Activated CD4-positive, alpha-beta T cell treated with anti-CD3 and anti-CD28 coated beads, Interleukin-2, amount 50 U/mL, for 24 hours (primary cell): ENCODE measurements at regions not wholly inside any gene's neighbourhood (a gene's known extent, or its start where the extent isn't known, plus 50 kb on each side); places are given as distances from the start of the nearest gene placed in this dataset.
"Not testable (repeated sequence)": the region's sequence is repeated elsewhere in the genome, so short reads cannot be mapped to it uniquely, and the experiment has no call there.

Experiments used
- DNase-seq, 2 donors: peaks; one replicate each; pipeline ENCODE4 v3.0.0-alpha.2; 2020; ENCODE audit warnings: low read depth in 1 of 2, low spot score in 1 of 2

- no peak for DNase-seq
Measured at GRCh38 chr21:35509001-35509704, 460.1 kb upstream of the RUNX1 start.

- DNase-seq, result no peak
Measured at GRCh38 chr21:35508139-35508888, 459.2 kb upstream of the RUNX1 start.

DNA sequence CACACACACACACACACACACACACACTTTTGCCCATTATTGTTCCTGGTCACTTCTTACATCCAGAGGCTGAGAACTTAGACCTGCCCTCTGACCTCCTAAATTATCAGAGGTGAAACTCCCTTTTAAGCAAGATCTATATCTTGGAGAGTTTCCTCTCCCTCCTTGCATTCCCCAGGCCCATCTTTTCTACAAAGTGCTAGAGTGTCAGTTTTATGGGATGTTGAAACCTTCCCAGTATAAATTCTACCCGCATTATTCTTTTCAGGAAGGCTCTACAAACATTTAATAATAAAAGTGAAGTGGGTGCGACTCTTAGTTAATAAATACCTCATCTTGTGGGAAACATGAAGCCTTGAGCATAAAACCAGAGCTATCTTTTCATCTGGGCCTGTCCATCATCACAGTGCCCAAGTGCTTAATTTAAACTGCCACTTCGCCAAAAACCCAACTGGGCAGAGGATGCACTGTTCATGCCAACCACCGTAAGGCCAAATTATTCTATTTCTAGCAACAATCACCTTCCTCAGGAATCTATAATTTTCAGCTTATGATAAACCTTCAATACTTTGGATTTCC, 458.2 kb upstream of the RUNX1 start:
- DNase-seq, result no peak

- no peak for DNase-seq
Measured at GRCh38 chr21:35506771-35507170, 457.7 kb upstream of the RUNX1 start.

GRCh38 chr21:35506352-35506751, 457.2 kb upstream of the RUNX1 start:
- DNase-seq, result no peak

GRCh38 chr21:35504951-35505466, 455.9 kb upstream of the RUNX1 start:
- DNase-seq, result no peak

DNA sequence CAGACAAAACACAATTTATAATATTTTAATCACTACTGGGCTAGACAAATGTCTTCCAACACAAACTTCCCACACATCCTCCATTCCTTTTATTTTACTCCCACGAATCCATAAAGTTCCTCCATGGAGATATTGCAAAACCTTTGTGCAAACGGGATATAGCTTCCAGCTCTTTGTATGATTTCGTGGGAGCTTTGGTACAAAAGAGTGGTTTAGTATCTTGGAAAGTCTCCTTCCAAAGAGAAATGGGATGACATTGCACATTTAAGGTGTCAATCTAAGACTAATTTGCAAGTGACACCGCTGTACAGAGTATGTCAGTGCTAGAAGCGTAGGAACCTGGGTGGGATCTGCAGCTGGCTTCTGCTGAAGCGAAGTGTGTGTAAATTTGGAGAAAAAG, 455.2 kb upstream of the RUNX1 start:
- no peak for DNase-seq

- DNase-seq, result no peak
Measured at GRCh38 chr21:35503671-35504070, 454.6 kb upstream of the RUNX1 start.

DNA sequence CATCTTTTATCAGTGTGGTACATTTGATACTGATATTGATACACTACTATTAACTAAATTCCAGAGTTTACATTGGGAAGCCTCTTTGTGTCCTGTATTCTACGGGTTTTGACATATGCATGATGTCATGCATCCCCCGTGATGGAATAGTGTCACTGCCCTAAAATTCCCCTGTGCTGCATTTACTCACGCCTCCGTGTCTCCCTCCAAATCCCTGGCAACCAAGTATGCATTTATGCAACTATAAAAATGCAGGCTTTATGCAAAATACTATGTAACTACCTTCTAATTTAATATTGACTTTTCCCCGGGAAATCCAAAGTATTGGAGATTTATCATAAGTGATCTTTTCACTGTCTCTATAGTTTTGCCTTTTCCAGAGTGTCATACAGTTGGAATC, 453.7 kb upstream of the RUNX1 start:
- no peak for DNase-seq

GRCh38 chr21:35497522-35497921, 448.4 kb upstream of the RUNX1 start:
- DNase-seq, result not testable (repeated sequence)

GRCh38 chr21:35491920-35492678, 443.0 kb upstream of the RUNX1 start:
- DNase-seq, result no peak

DNA sequence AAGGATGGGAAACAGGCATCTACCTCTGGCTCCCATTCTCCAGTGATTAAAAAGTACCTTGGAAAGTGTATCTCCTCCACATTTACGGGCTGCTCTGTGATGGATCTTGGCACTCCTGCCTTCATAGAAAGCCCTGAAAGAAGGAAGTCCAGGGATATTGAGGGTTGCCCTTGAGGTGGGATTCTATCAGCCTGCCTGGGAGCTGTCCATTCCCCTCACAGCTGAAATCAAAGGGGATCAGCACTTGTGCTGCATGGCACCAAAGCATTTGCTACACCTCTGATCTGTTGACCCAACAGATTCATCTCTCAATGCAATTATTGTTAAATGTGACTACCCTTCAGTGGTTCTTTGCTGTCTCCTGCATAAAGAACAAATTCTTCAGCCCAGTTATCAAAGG, 442.0 kb upstream of the RUNX1 start:
- no peak for DNase-seq

- no peak for DNase-seq
Measured at GRCh38 chr21:35489389-35489980, 440.4 kb upstream of the RUNX1 start.

- DNase-seq, result no peak
Measured at GRCh38 chr21:35488946-35489345, 439.8 kb upstream of the RUNX1 start.

DNA sequence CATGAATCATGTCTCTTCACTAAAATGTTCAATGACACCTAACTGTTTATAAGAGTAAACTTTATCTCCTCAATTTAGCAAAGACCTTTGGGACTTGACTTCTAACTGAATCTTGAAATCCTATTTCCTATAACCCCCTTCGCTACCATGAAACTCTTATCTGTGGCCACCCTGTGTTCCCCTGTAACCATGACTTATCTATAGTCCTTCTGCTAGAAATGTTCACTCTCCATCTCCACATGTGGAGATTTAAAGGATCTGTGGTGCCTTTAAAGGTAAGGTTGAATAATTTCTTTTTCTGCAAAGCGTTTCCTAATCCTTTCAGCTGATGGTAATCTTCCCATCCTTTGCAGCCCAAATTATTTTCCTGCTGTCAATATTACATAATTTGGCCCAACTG, 436.3 kb upstream of the RUNX1 start:
- DNase-seq, result no peak

GRCh38 chr21:35484851-35485250, 435.7 kb upstream of the RUNX1 start:
- DNase-seq, result no peak

- no peak for DNase-seq
Measured at GRCh38 chr21:35484032-35484431, 434.9 kb upstream of the RUNX1 start.

- DNase-seq, result no peak
Measured at GRCh38 chr21:35482933-35483662, 434.0 kb upstream of the RUNX1 start.

DNA sequence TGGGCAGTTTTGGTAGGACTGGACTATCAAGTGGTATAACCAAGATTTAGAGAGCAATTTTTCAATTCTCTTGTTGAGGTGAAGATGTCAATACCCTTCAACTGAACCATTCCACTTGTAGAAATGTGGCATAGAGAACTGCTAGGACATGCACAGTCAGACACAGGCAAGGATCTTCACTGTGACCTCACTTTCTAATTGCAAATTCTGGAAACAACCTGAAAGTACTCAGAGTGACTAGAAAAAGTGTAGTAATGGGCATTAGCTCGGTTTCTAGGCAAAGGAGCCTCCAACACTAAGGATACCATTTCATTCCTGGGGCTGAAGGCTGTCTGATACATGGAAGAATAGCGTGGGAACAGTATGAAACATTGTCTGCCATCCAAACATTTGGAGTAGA, 433.0 kb upstream of the RUNX1 start:
- no peak for DNase-seq

DNA sequence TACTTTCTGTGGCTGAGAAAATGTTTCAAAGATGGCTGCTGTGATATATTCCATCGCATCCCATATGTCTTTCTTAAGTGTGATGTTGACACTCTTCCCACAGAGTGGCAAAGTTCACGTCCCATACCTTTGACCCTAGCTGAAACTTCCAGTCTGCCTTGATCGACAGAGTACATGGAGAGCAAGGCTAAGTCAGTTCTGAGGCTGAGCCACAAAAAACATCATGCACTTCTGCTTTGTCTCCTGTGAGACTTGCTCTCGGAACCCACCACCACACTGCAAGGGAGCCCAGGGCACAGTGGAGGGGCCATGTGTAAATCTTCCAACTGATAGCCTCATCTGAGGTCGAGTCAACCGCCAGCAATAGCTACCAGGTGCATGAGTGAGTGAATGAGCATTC, 431.9 kb upstream of the RUNX1 start:
- no peak for DNase-seq
